ENCODE measurements at regions not wholly inside any gene's neighbourhood (a gene's known extent, or its start where the extent isn't known, plus 50 kb on each side); places are given as distances from the start of the nearest gene placed in this dataset.

- intact Hi-C loops (cut with micrococcal nuclease; ENCODE audit: unreplicated experiment) = no loop called here
- no TSS peak for BruUV-seq (replicated peaks)
- no peaks in the 10 kb centered on the region for H3K36me3 Mint-ChIP-seq (ENCODE audit: insufficient read depth, unreplicated experiment)
- H3K27me3 Mint-ChIP-seq (ENCODE audit: unreplicated experiment) = no peaks in the 10 kb centered on the region
- no peak overlapping the region for H3K4me3 Mint-ChIP-seq (ENCODE audit: low read depth, unreplicated experiment)
- no peaks in the 10 kb centered on the region for H3K9me3 Mint-ChIP-seq (ENCODE audit: low read depth, unreplicated experiment)
- TF ChIP-seq CTCF (IDR thresholded peaks at IDR 0.05; ENCODE audit: unreplicated experiment) = no peak
- peaks cover 12% of the 10 kb centered on the region for H3K4me1 Mint-ChIP-seq (ENCODE audit: low read depth, unreplicated experiment)
- no peak overlapping the region for H3K27ac Mint-ChIP-seq (ENCODE audit: unreplicated experiment)
- CTCF ChIA-PET = no interaction called here
- DNase-seq = no peak
Observed at GRCh38 chr2:57869758-57870344, 176.8 kb upstream of the VRK2 start.

GRCh38 chr2:57876313-57876712 is 170.3 kb upstream of the VRK2 start:
- H3K9me3 Mint-ChIP-seq (ENCODE audit: low read depth, unreplicated experiment) = no peaks in the 10 kb centered on the region

GRCh38 chr2:57877811-57878170 is 168.8 kb upstream of the VRK2 start:
- no peak for TF ChIP-seq CTCF (IDR thresholded peaks at IDR 0.05; ENCODE audit: unreplicated experiment)
- intact Hi-C loops (cut with micrococcal nuclease; ENCODE audit: unreplicated experiment) = no loop called here
- Mint-ChIP-seq H3K4me3 (ENCODE audit: low read depth, unreplicated experiment) (no peak overlapping the region), H3K9me3 (ENCODE audit: low read depth, unreplicated experiment) (no peaks in the 10 kb centered on the region), H3K36me3 (ENCODE audit: insufficient read depth, unreplicated experiment) (no peaks in the 10 kb centered on the region), H3K27ac (ENCODE audit: unreplicated experiment) (no peak overlapping the region), H3K27me3 (ENCODE audit: unreplicated experiment) (no peaks in the 10 kb centered on the region), H3K4me1 (ENCODE audit: low read depth, unreplicated experiment) (peaks cover 8% of the 10 kb centered on the region)
- no peak for DNase-seq
- no TSS peak for BruUV-seq (replicated peaks)
- CTCF ChIA-PET = interaction anchor here (1.1 kb wide), 1 partner anchor 12 kb away, joined by 3 read pairs; no protein-coding TSS in a partner anchor

More at GRCh38 chr2:57876313-57876712, 170.3 kb upstream of the VRK2 start:
- H3K4me3 Mint-ChIP-seq (ENCODE audit: low read depth, unreplicated experiment) = no peak overlapping the region
- no TSS peak for BruUV-seq (replicated peaks)
- no peak for DNase-seq
- peaks cover 8% of the 10 kb centered on the region for H3K4me1 Mint-ChIP-seq (ENCODE audit: low read depth, unreplicated experiment)
- intact Hi-C loops (cut with micrococcal nuclease; ENCODE audit: unreplicated experiment) = no loop called here
- H3K36me3 Mint-ChIP-seq (ENCODE audit: insufficient read depth, unreplicated experiment) = no peaks in the 10 kb centered on the region
- H3K27me3 Mint-ChIP-seq (ENCODE audit: unreplicated experiment) = no peaks in the 10 kb centered on the region
- TF ChIP-seq CTCF (IDR thresholded peaks at IDR 0.05; ENCODE audit: unreplicated experiment) = no peak
- no peak overlapping the region for H3K27ac Mint-ChIP-seq (ENCODE audit: unreplicated experiment)
- CTCF ChIA-PET = no interaction called here

- Mint-ChIP-seq H3K27me3 (ENCODE audit: unreplicated experiment) (no peaks in the 10 kb centered on the region), H3K27ac (ENCODE audit: unreplicated experiment) (no peak overlapping the region), H3K9me3 (ENCODE audit: low read depth, unreplicated experiment) (no peaks in the 10 kb centered on the region), H3K4me3 (ENCODE audit: low read depth, unreplicated experiment) (no peak overlapping the region), H3K4me1 (ENCODE audit: low read depth, unreplicated experiment) (peaks cover 8% of the 10 kb centered on the region), H3K36me3 (ENCODE audit: insufficient read depth, unreplicated experiment) (no peaks in the 10 kb centered on the region)
- CTCF ChIA-PET = interaction anchor here (1.1 kb wide), 1 partner anchor 11 kb away, joined by 3 read pairs; no protein-coding TSS in a partner anchor
- DNase-seq = no peak
- no TSS peak for BruUV-seq (replicated peaks)
- intact Hi-C loops (cut with micrococcal nuclease; ENCODE audit: unreplicated experiment) = no loop called here
- no peak for TF ChIP-seq CTCF (IDR thresholded peaks at IDR 0.05; ENCODE audit: unreplicated experiment)
Observed at GRCh38 chr2:57878171-57878865, 168.3 kb upstream of the VRK2 start.

Data from Calu3 (cell line).